ENCODE measurements at regions not wholly inside any gene's neighbourhood (a gene's known extent, or its start where the extent isn't known, plus 50 kb on each side); places are given as distances from the start of the nearest gene placed in this dataset.

DNA sequence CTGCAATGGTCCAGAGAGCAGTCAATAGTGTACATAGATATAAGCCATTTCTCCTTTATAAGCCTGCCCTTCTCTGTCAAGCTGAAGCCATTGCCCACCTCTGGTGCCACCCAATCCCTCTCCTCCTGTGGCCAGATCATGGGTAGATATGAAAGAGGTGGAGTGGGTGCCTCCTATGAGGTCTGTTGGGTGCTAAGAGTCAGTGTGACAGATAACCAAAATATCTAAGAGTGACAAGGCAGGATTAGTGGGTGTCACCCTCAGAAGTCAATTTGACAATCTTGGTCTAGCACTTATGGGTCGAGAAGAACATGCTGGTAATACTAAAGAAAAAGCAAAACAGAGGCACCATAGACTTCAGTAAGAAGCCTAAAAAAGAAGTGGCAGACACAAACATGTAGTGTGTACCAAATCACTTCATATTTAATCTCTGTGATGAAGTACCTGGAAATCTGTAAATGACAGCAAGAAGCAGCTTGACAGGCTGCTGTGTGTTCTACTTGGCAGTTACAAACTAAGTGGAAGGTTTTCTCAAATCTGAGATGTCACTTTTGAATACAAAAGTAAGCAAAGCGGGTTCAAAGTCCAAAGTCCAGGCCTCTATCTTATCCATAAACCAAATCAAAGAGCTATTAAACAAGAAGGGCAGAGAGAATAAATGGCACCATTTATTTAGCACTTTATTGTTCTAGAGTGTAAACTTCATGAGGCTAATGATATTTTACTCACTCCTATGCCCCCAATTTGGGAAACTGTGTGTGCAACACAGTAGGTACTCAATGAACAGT, 118.9 kb upstream of the EOMES start:
- TF ChIP-seq POLR2A (IDR thresholded peaks at IDR 0.05): no peak
- TF ChIP-seq, protein P1, sequence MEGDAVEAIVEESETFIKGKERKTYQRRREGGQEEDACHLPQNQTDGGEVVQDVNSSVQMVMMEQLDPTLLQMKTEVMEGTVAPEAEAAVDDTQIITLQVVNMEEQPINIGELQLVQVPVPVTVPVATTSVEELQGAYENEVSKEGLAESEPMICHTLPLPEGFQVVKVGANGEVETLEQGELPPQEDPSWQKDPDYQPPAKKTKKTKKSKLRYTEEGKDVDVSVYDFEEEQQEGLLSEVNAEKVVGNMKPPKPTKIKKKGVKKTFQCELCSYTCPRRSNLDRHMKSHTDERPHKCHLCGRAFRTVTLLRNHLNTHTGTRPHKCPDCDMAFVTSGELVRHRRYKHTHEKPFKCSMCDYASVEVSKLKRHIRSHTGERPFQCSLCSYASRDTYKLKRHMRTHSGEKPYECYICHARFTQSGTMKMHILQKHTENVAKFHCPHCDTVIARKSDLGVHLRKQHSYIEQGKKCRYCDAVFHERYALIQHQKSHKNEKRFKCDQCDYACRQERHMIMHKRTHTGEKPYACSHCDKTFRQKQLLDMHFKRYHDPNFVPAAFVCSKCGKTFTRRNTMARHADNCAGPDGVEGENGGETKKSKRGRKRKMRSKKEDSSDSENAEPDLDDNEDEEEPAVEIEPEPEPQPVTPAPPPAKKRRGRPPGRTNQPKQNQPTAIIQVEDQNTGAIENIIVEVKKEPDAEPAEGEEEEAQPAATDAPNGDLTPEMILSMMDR (IDR thresholded peaks at IDR 0.05): no peak
